CD4-positive, alpha-beta T cell treated with Interleukin-15 for 4 hours (primary cell): ENCODE measurements at regions not wholly inside any gene's neighbourhood (a gene's known extent, or its start where the extent isn't known, plus 50 kb on each side); places are given as distances from the start of the nearest gene placed in this dataset.
A peak's percentile ranks its signal among the peaks of the same experiment; 100 is the strongest.
"Not testable (repeated sequence)": the region's sequence is repeated elsewhere in the genome, so short reads cannot be mapped to it uniquely, and the experiment has no call there.

ENCODE experiments used
- DNase-seq: peaks from one replicate; pipeline ENCODE4 v3.0.0-alpha.2; 2020; ENCODE audit warnings: low spot score

GRCh38 chr1:166391279-166392066 lies 224.7 kb upstream of the FAM78B start:
- DNase-seq = no peak

- DNase-seq = no peak
These were observed 228.9 kb upstream of the FAM78B start for GRCh38 chr1:166395729-166396128.

GRCh38 chr1:166409253-166410082 lies 242.7 kb upstream of the FAM78B start:
- not testable (repeated sequence) for DNase-seq

GRCh38 chr1:166410083-166410385 lies 243.2 kb upstream of the FAM78B start:
- no peak for DNase-seq

GRCh38 chr1:166416831-166417230 lies 250.0 kb upstream of the FAM78B start:
- DNase-seq = not testable (repeated sequence)

- DNase-seq = no peak
These were observed 251.6 kb upstream of the FAM78B start for GRCh38 chr1:166418344-166418933.

GRCh38 chr1:166422586-166422985 lies 255.8 kb upstream of the FAM78B start:
- not testable (repeated sequence) for DNase-seq

- no peak for DNase-seq
These were observed 265.9 kb upstream of the FAM78B start for GRCh38 chr1:166432655-166433054.

- not testable (repeated sequence) for DNase-seq
These were observed 266.9 kb upstream of the FAM78B start for GRCh38 chr1:166433404-166434304.

- DNase-seq = no peak
These were observed 290.9 kb upstream of the FAM78B start for GRCh38 chr1:166457700-166458099.

GRCh38 chr1:166464333-166464732 lies 297.5 kb upstream of the FAM78B start:
- DNase-seq = no peak

GRCh38 chr1:166470014-166470413 lies 303.2 kb upstream of the FAM78B start:
- DNase-seq = no peak

GRCh38 chr1:166470441-166470840 lies 303.6 kb upstream of the FAM78B start:
- no peak for DNase-seq

GRCh38 chr1:166471359-166471758 lies 304.6 kb upstream of the FAM78B start:
- DNase-seq = no peak

GRCh38 chr1:166479052-166479631 lies 312.3 kb upstream of the FAM78B start:
- DNase-seq = peak; percentile 64

- DNase-seq = no peak
These were observed 317.7 kb upstream of the FAM78B start for GRCh38 chr1:166484471-166484870.

GRCh38 chr1:166484871-166485270 lies 318.1 kb upstream of the FAM78B start:
- no peak for DNase-seq

GRCh38 chr1:166485620-166486019 lies 318.8 kb upstream of the FAM78B start:
- DNase-seq = no peak

- DNase-seq = no peak
These were observed 321.5 kb upstream of the FAM78B start for GRCh38 chr1:166488327-166488726.

GRCh38 chr1:166489356-166489669 lies 322.5 kb upstream of the FAM78B start:
- no peak for DNase-seq

- DNase-seq = peak; percentile 80
These were observed 323.1 kb upstream of the FAM78B start for GRCh38 chr1:166489670-166490436.
